ENCODE measurements at regions not wholly inside any gene's neighbourhood (a gene's known extent, or its start where the extent isn't known, plus 50 kb on each side); places are given as distances from the start of the nearest gene placed in this dataset.

DNA sequence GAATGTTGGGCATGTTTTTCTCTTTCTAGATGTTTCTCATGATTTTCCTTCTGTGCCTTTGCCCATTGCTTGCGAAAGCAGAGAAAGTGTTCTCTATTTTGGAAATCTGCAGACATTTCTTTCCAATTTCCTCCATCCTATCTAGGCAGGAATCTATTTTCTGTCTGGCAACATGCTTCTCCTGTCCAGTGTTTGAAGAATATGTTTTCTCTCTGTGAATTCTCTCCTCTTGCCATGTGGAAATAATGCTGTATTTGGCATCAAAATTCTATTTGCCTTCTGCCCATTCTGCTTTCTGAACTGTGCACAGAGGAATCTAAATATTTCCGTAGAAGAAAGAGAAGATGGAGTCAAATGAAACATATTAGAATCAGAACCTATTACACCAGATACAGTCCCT lies 833.3 kb downstream of the CDH9 start:
- no peak overlapping the region for H3K4me3 ChIP-seq (replicated peaks in 1 of 3; ENCODE audit: insufficient read depth in 1 of 3, low read depth in 2 of 3, low read length in 3 of 3)
- 1% methylated on average over 2 of the region's 2 CpGs for WGBS (ENCODE audit: low lambda C conversion rate)
- no peak overlapping the region for H2AFZ ChIP-seq (ENCODE audit: low read length)
- TF ChIP-seq ZSCAN31 (CRISPR knock-in tag; IDR thresholded peaks at IDR 0.05; ENCODE audit: low read depth) (no peak), ZNF546 (CRISPR knock-in tag; conservative IDR thresholded peaks at IDR 0.05) (no peak), ARNT2 (CRISPR knock-in tag; IDR thresholded peaks at IDR 0.05; ENCODE audit: low read depth) (no peak), ZSCAN20 (CRISPR knock-in tag; IDR thresholded peaks at IDR 0.05; ENCODE audit: borderline replicate concordance) (no peak), CAMTA2 (CRISPR knock-in tag; IDR thresholded peaks at IDR 0.05; ENCODE audit: borderline replicate concordance) (no peak), POLR2A (IDR thresholded peaks at IDR 0.05; ENCODE audit: insufficient read depth in 1 of 2, low read depth in 2 of 2, low read length in 2 of 2) (no peak)
- TF ChIP-seq, protein P1, sequence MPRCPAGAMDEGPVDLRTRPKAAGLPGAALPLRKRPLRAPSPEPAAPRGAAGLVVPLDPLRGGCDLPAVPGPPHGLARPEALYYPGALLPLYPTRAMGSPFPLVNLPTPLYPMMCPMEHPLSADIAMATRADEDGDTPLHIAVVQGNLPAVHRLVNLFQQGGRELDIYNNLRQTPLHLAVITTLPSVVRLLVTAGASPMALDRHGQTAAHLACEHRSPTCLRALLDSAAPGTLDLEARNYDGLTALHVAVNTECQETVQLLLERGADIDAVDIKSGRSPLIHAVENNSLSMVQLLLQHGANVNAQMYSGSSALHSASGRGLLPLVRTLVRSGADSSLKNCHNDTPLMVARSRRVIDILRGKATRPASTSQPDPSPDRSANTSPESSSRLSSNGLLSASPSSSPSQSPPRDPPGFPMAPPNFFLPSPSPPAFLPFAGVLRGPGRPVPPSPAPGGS (CRISPR knock-in tag; IDR thresholded peaks at IDR 0.05), result no peak
- TF ChIP-seq, protein P2, sequence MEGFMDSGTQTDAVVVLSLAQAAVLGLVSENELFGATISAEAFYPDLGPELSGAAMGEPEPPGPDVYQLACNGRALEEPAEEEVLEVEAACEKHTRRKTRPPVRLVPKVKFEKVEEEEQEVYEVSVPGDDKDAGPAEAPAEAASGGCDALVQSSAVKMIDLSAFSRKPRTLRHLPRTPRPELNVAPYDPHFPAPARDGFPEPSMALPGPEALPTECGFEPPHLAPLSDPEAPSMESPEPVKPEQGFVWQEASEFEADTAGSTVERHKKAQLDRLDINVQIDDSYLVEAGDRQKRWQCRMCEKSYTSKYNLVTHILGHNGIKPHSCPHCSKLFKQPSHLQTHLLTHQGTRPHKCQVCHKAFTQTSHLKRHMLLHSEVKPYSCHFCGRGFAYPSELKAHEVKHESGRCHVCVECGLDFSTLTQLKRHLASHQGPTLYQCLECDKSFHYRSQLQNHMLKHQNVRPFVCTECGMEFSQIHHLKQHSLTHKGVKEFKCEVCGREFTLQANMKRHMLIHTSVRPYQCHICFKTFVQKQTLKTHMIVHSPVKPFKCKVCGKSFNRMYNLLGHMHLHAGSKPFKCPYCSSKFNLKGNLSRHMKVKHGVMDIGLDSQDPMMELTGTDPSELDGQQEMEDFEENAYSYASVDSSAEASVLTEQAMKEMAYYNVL (CRISPR knock-in tag; IDR thresholded peaks at IDR 0.05; ENCODE audit: borderline replicate concordance), result no peak
- H3K79me2 ChIP-seq (ENCODE audit: insufficient read depth, low read length), result no peaks in the 10 kb centered on the region
- H3K4me1 ChIP-seq (ENCODE audit: insufficient read depth, low read length), result no peaks in the 10 kb centered on the region
- H4K20me1 ChIP-seq (ENCODE audit: insufficient read depth, low read length), result no peaks in the 10 kb centered on the region
- H3K27me3 ChIP-seq (ENCODE audit: control insufficient read depth in 1 of 2, insufficient read depth in 2 of 2, low read length in 2 of 2), result no peaks in the 10 kb centered on the region
- H3K4me2 ChIP-seq (ENCODE audit: low read depth, low read length), result no peak overlapping the region
- CTCF ChIA-PET (ENCODE audit: low intra/inter-chr PET ratio, low total read pairs), result no interaction called here
- H3K27ac ChIP-seq (ENCODE audit: extremely low read length, insufficient read depth, low read length), result no peak overlapping the region
- ATAC-seq (no peak), DNase-seq (ENCODE audit: low spot score) (no peak), FAIRE-seq (no peak)
- intact Hi-C loops (cut with micrococcal nuclease; ENCODE audit: unreplicated experiment), result no loop called here
- no TSS peak for BruUV-seq (replicated peaks)
- no peaks in the 10 kb centered on the region for H3K9me3 ChIP-seq (ENCODE audit: low read length)
- H3K9ac ChIP-seq (ENCODE audit: insufficient read depth, low read depth, low read length), result no peak overlapping the region
- H3K36me3 ChIP-seq (replicated peaks in 1 of 2; ENCODE audit: control insufficient read depth in 1 of 2, insufficient read depth in 2 of 2, low read length in 2 of 2), result no peaks in the 10 kb centered on the region
- in situ Hi-C loops (cut with HindIII; ENCODE audit: extremely low pct_ligation_motif_present, low pct_unique_long_range_greater_than_20kb), result no loop called here
- POLR2A ChIA-PET, result no interaction called here
